ENCODE measurements at regions not wholly inside any gene's neighbourhood (a gene's known extent, or its start where the extent isn't known, plus 50 kb on each side); places are given as distances from the start of the nearest gene placed in this dataset.

DNA sequence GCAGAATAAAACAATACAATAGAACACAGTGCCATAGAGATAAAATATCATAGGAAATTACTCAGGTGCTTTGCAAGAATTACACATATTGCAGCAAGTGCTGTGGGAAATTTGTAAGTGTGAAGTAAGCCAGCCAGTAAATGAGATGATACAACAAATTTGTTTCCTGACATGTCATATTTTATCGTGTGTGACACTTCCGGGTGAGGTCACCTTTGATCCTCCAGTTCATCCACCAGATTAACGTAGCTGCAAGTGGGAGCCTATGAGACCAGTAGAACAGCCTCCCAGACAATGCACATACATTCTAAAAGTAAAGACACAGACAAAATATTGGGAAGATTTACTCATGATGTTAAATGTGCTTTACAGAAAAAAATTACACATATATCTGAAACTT lies 72.2 kb downstream of the PRDM9 start:
- no peak for DNase-seq

DNA sequence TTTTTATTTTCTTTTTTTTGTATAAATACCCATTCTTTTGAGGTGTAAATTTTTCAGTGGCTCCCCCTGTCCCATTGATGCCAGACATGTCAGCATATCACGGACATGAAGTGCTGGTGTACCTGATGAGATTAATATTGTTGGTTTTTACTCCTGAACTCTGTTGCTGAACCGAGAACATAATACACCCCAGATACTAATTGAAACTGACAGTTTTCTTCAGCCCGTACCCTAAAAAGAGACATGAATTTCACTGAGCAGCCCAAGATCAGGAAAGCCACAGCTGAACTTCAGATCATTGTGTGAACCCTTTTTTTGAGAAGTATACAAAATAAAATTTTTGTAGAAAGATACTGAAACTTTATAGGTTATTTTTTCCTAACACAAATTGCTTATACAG lies 75.7 kb downstream of the PRDM9 start:
- no peak for DNase-seq

DNA sequence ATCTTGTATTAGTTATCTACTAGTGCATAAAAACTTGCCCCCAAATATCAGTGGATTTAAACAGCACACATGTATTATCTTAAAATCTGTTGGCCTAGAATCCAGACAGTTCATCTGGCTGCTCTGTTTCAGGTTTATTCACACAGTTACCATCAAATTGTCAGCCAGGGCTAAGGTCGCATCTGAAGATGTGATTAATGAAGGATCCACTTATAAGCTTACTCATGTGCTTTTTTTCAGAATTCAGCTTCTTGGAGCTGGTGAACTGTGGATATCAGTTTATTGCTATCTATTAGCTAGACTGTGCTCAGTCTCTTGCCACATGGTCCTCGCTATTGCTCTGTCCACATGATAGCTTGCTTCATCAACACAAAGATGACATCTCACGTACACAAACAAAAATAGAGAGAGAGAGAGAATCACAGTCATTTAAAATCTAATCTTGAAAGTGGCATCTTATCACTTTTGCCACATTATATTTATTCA lies 81.5 kb downstream of the PRDM9 start:
- DNase-seq, result no peak

DNA sequence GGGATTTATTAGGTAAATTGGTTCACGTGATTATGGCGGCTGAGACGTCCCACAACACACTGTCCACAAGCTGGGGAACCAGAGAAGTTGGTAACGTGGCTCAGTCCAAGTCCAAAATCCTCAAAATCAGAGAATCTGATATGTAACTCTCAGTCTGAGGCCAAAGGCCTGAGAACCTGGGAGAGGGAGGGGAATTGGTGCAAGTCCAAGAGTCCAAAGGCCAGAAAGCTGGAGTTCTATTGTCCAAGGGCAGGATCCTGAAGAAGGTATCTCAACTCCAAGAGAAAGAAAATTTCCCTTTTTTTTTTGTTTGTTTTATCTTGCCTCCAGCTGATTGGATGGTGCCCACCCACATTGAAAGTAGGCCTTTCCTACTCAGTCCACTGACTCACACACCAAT lies 83.8 kb downstream of the PRDM9 start:
- DNase-seq, result no peak

DNA sequence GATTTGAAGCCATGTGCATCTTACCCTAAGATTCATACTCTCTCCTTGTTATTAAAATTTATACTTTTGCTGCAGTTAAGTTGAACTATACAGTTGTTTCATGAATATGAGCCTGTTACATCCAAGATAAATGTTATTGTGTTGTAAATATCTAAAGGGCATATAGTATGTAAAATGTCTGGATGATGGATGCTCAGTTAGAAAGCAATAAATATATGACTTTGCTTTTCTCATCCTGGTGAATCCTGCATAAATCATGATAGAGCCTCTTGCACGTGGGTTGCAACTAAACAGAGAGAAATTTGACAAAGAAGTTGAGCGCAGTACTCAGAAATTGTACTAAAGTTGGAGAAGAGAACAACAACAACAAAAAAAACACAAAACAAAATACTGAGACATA lies 99.5 kb downstream of the PRDM9 start:
- DNase-seq, result no peak

DNA sequence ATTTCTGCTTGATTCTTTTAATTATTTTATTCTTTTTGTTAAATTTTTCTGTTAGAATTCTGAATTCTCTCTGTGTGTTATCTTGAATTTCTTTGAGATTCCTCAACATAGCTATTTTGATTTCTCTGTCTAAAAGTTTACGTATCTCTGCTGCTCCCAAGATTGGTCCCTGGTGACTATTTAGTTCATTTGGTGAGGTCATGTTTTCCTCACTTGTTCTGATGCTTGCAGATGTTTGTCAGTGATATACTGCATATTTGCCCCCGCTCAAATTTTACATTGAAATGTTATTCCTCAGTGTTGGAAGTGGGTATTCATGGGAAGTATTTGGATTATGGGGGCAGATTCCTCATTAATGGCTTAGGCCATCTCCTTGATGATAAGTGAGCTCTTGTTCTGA lies 105.3 kb downstream of the PRDM9 start:
- DNase-seq, result no peak

DNA sequence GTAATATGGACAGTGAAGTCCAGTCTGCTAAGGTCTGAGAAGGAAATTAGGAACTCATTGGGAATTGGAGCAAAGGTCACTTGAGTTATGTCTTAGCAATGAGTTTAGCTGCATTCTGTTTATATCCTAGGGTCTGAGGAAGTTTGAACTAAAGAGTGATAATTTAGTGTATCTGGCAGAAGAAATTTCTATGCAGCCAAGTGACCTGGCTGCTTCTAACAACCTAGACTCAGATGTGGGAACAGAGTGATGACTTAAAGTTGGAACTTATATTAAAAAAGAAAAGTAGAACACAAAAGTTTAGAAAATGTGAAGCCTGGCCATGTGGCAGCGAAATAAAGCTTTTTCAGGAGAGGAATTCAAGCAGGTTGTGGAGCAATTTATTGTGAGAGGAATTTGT lies 106.2 kb downstream of the PRDM9 start:
- no peak for DNase-seq

DNA sequence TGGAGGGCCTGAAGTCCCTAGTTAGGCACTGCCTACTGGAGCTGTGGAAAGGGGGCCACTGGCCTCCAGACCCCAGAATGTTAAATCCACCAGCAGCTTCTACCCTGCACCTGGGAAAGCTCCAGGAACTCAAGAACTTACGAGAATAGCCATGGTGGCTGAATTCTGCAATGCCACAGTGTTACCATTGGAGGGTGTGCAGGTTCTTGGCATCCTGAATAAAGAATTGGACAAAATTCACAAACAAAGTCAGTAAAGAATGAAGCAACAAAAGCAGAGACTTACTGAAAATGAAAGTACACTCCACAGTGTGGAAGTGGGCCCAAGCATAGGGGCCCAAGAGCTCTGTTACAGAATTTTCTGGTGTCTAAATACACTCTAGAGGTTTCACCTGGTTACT lies 107.0 kb downstream of the PRDM9 start:
- DNase-seq, result no peak

DNA sequence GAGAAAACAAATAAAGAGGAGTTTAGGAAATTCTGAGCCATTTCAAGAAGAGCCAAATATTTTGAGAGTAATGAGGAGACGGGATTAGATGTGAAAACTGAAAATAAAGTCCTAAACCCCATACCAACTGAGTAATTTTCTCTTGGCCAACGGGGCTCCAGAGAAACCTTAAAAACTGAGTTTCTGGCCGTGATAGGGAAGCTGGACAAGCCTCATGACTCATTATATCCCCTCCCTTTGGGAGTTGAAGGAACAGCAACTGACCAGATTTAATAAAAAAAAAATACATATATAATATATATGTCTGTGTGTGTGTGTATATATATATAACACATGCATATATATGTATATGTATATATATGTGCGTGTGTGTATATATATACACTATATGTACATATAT lies 119.6 kb downstream of the PRDM9 start:
- DNase-seq, result no peak

DNA sequence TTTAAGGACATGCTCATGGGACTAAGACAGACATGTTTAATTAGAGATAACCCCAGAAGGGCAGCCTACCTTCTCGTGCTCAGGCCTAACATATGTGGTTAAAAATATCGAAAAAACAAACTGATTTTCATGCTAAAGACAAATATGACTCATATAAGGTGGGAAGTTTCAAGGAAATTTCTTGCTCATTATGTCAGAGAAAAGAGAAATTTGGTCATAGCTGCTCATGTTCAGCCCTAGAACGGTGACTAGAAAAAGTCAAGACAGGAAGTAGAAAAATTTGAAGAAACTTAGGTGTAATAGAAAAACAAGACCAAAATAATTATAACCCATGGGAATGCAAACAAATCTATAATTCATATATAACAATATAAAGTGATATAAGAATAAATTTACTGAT lies 120.6 kb downstream of the PRDM9 start:
- no peak for DNase-seq

DNA sequence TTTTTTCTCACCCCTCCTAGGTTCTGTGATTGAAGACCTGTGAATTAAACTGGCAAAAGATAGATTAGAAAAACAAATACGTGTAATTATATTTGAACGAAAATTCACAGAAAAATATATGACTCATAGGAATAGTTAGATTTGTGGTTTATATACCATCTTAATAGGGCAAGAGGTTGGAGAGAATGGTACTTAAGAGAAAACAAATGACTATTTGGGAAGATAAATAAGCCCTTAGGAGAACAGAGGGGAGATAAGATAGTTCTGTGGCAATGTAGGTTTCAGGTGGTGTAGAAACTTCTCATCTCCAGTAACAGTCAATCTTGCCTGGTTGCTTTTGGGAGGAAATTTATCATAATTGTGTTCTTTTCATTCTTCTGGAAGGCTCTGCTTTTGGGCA lies 122.0 kb downstream of the PRDM9 start:
- no peak for DNase-seq

DNA sequence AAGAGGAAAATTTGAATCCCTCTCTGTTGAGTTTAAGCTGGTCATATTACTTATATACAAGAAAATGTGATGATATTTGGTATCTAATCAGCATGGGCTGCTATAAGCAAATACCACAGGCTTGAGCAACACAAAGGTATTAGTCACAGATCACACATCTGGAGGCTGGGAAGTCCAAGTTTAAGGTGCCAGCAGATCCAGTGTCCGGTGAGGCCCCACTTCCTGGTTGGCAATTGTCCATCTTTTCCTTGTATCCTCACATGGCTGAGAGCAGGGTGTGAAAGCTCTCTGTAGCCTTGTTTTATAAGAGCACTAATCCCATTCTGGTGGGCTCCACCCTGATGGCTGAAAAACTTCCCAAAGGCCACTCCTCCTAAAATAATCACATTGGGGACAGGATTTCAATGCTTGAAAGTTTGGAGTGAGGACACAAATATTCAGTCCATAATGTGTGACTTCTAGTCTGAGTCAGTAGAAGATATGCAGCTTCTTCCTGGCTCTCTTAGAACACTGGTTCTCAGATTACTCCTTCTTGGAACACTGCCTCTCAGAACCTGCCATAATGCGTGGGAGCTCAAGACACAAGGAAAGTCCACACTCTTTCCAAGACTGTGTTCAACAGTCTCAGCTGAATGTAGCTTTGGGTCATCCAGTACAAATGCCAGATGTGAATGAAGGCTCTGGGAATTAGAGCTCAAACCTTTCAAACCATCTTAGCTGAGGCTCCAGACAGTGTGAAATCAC lies 124.1 kb downstream of the PRDM9 start:
- no peak for DNase-seq

DNA sequence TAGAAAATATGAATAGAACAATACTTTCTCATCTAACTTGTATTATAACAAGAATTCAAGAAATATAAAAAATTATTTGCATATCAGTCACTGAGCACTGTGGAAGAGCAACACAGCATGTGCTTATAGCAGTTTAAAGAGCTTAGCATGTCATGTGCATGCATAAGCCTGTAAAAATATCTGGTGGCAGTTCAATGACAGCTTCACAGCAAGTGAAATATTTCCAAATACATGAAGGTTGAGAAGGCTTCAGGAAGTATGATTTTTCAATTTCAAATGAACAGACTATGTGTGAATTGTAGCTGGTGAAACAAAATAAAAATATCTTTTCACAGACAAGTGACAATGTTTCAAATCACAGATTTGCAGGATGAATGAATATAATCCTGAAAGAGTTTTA lies 128.5 kb downstream of the PRDM9 start:
- DNase-seq, result no peak

DNA sequence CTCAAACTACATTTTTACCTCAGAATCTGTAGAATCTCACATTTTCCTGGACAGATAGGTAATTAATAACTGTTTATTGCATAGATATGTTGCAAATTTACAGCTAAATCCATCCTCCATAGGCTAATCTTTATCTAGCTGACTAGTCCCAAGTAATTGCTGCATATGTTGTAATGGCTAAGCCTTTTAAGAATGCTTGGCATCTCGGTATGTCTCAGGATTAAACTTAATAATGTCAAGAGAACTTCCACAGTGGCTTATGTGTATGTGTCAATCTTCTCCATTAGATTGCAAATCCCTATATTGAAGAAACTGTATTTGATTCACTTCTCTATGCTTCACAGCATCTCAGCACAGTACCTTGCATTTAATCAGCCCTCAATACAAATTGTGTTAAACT lies 131.9 kb downstream of the PRDM9 start:
- DNase-seq, result no peak

DNA sequence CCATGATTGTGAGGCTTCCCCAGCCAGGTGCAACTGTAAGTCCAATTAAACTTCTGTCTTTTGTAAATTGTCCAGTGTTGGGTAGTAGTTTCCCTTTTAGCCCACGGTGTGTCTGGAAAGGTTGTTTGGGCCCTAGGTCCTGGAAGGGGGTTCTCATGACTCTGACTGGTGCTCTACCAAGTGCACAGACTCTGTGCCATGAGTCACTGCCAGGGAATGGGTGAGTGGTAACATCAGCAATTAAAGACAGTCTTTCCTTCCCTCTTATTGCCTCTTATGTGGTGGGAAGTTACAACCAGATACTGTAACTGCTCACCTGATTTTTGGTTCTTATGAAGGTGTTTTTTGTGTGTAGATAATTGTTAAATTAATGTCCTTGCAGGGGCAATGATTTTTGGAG lies 141.2 kb downstream of the PRDM9 start:
- DNase-seq, result no peak

DNA sequence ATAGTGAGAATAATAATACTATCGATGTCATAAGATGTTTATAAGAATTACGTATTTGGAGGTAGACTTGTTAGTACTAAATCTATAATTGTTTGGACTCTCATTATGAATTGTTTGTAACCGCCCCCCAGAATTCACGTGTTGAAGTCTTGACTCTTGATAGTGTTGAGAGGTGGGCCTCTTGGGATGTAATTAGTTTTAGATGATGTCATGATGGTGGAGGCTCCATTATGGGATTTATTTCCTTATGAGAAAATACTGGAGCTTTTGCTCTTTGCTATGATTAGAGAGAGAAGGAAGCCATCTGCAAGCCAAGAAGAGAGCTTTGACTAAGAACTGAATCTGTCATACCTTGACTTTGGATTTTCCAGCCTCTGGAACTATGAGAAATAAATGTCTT lies 142.2 kb downstream of the PRDM9 start:
- no peak for DNase-seq

DNA sequence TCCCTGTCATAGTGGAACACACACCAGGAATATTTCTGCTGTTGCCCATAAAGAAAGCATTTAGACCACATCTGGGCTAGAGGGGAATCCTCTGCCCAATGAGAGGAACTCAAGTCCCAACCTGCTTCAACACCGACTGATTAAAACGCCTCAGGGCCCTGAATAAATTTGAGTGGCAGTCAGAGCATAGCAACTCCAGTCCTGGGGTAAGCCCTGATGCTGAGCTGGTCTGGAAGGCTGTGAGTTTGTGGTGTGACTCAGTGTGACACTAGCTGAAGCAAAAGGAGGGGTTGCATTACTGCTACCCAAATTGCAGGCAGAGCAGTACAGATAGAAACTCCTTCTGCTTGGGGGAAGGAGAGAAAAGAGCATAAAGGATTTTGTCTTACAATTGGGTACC lies 148.3 kb downstream of the PRDM9 start:
- no peak for DNase-seq

DNA sequence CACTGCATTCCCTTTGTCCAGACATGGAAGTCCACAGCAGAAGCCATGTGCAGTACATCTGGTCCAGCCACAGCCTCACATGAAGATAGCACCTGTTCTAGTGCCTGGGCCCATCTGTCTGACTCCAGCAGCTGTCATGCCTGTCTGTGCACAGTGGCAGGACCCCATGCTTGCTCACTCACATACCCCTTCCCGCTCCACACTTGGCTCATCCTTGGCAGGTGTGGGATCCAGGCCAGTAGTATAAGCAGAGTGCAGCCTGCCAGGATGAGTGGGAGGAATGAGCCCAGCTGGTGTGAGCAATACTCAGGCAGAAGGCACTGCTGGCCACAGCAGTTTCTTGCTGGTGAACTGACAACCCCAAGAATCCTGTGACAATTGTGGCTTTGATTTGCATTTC lies 168.0 kb downstream of the PRDM9 start:
- DNase-seq, result no peak

DNA sequence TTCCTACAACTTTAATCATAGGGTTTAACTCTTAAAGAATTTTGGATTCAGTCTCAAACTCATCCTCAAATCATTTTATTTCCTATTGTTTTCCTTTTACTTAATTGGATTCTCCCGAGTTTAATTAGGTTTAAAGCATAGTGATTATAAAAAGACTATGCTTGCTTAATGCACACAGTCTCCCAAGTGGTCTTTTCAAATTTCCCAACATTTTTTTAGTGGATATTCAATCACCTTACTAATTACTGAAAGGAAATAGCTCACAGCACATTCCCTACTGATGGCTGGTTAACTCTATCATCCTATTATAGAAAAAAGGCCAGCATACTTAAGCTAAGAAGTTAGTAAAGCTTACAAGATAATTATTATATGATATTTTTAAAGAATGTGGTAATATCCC lies 170.6 kb downstream of the PRDM9 start:
- DNase-seq, result no peak

DNA sequence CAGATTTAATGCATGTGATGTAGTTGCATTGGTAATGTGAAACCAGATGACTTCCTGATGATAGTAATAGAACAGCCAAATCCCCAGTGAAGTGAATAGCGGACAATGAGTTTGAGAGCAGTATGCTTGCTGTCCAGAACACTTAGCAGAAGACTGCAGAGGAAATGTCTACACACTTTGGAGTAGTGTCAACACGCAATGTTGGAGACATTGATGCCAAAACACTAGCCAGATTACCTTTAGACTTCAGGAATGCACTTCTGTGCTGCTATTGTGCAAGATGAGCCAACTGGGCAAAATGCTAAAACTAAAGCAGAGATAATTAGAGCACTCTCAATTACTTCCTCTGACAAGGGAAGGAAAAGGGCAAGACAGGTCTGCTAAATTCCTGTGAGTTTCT lies 176.7 kb downstream of the PRDM9 start:
- no peak for DNase-seq

DNA sequence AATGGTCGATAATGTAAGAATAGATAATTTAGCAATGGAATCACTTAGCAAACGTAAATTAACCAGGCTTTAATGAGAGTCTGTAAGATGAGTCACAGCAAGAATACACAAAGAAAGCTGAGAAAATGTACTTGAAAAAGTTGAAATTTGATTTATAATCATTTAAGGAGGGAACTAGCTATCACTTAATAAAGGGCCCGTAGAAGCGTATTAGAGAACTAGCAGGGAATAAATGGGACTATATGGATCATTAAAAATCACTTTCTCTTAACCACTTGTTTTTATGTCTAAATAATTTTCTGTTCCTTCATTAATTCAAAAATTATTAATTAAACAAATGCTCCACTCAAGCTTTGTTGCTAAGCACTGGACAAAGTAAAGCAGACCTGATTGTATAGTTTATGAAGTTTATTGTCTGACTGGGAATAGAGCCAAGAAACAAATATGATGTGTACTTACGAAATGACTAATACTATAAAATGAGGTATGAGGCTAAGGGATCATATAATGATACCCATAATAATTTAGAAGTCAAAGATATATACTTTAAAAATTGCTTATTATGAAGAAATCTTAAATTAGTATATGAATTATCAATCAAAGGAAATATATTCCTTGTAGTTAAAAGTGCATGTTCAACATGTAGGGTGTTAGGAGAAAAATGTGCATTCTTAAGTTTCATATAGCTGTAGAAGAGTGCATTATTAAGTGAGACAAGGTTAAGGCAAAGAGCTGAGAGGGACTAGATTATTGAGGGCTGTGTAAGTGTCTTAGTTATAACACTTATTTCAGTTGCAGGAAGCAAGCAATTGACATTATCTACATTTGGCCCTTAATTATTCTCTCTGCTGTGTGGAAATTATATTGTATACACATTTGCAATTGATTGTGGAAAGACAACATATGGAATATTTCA lies 196.8 kb downstream of the PRDM9 start:
- peak in 1 of 2 donors; percentile 13 for DNase-seq

DNA sequence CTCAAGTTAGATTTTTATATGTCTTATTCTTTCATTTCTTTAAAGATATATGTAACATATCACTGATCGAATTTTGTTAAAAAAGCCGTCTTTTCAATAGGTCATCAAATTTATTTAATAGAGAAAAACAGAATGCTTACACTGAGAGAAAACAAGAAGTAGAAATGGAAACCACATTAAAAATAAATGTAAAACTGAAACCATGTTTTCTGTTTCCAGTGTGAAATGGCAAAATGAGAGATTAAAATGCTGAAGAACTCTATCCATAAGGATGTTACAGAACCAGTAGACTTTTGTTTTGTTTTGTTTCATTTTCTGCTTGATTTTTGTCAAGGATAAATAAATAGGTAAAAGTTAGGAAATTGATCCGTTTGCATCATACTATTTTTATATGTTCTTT lies 210.1 kb downstream of the PRDM9 start:
- no peak for DNase-seq

DNA sequence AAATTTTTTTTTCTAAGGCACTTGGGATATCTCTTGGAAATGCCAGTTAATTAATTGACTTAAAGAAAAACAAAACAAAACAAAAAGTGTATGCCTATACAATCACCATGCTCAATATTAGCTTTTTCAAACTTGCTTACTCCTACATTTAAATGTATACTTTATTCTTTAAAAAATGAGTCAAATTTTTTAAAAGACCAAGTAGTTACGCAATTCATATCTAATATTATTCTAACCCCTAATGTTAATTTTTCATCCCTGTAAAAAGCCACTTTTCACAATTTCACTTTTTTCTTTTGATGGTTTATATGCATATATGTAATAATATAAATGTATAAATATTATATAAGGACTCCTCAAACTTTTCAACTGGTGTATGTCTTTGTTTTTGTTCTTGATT lies 211.2 kb downstream of the PRDM9 start:
- no peak for DNase-seq
